NCI-H2081 (cell line): ENCODE measurements at regions not wholly inside any gene's neighbourhood (a gene's known extent, or its start where the extent isn't known, plus 50 kb on each side); places are given as distances from the start of the nearest gene placed in this dataset.
A peak's percentile ranks its signal among the peaks of the same experiment; 100 is the strongest.
"Not testable (repeated sequence)": the region's sequence is repeated elsewhere in the genome, so short reads cannot be mapped to it uniquely, and the experiment has no call there.

ENCODE experiments used
- DNase-seq, 2 experiments: peaks; one replicate each; lab custom pipeline; 2025; lab: John Stamatoyannopoulos, UW

- DNase-seq, result no peak
Observed at GRCh38 chr15:69601711-69602504, 149.3 kb downstream of the RPLP1 start.

- DNase-seq, result no peak
Observed at GRCh38 chr15:69602921-69603320, 150.3 kb downstream of the RPLP1 start.

- no peak for DNase-seq
Observed at GRCh38 chr15:69603369-69604071, 150.9 kb downstream of the RPLP1 start.

- peak; percentile 89 to 96 for DNase-seq
Observed at GRCh38 chr15:69604072-69604411, 151.4 kb downstream of the RPLP1 start.

- no peak for DNase-seq
Observed at GRCh38 chr15:69606144-69606543, 153.5 kb downstream of the RPLP1 start.

GRCh38 chr15:69606921-69607500, 154.4 kb downstream of the RPLP1 start:
- no peak for DNase-seq

- DNase-seq, result no peak
Observed at GRCh38 chr15:69608661-69609060, 156.0 kb downstream of the RPLP1 start.

- no peak for DNase-seq
Observed at GRCh38 chr15:69609176-69609575, 156.6 kb downstream of the RPLP1 start.

- no peak for DNase-seq
Observed at GRCh38 chr15:69609776-69610175, 157.2 kb downstream of the RPLP1 start.

GRCh38 chr15:69610277-69610676, 157.7 kb downstream of the RPLP1 start:
- DNase-seq, result no peak

- DNase-seq, result no peak
Observed at GRCh38 chr15:69610858-69611257, 158.2 kb downstream of the RPLP1 start.

GRCh38 chr15:69612112-69612511, 159.5 kb downstream of the RPLP1 start:
- DNase-seq, result peak in 1 of 2 experiments; percentile 64

- DNase-seq, result no peak
Observed at GRCh38 chr15:69613182-69613581, 160.6 kb downstream of the RPLP1 start.

GRCh38 chr15:69613988-69614387, 161.4 kb downstream of the RPLP1 start:
- no peak for DNase-seq

GRCh38 chr15:69615736-69616135, 163.1 kb downstream of the RPLP1 start:
- DNase-seq, result no peak

GRCh38 chr15:69616558-69616957, 163.9 kb downstream of the RPLP1 start:
- DNase-seq, result no peak

- DNase-seq, result not testable (repeated sequence)
Observed at GRCh38 chr15:69617144-69617543, 164.5 kb downstream of the RPLP1 start.

- no peak for DNase-seq
Observed at GRCh38 chr15:69623392-69624154, 171.0 kb downstream of the RPLP1 start.

GRCh38 chr15:69624155-69624520, 171.5 kb downstream of the RPLP1 start:
- DNase-seq, result no peak

GRCh38 chr15:69624816-69625215, 172.2 kb downstream of the RPLP1 start:
- DNase-seq, result no peak

GRCh38 chr15:69625328-69625727, 172.7 kb downstream of the RPLP1 start:
- no peak for DNase-seq
